SH-SY5Y (cell line): ENCODE measurements at regions not wholly inside any gene's neighbourhood (a gene's known extent, or its start where the extent isn't known, plus 50 kb on each side); places are given as distances from the start of the nearest gene placed in this dataset.

Experiments used
- GATA2 ChIP-seq: IDR thresholded peaks from 2 replicates; pipeline ENCODE4 v1.6.1; 2011; ENCODE audit warnings: mild to moderate bottlenecking, low read depth, low read length
- GATA3 ChIP-seq: IDR thresholded peaks from 2 replicates; pipeline ENCODE4 v1.6.1; 2011; ENCODE audit warnings: low read depth, mild to moderate bottlenecking, low read length, moderate library complexity

DNA sequence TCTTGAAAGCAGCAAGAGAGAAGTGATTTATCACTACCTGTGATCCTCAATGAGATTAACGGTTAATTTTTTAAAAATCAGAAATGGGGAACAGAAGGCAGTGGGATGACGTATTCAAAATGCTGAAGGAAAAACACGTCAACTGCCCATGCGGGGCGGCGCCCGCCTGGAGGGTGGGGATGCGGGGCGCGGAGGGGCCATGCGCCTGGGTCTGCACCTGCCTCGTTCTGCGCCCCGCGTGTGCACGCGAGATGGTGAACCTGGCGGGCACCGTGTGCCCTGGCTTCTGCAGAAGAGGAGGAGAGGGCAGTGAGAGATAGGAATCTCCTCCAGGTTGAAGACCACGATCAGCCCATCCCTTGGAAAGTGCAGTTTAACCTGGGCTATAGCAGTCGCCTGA is 79.3 kb upstream of the ZNF32 start:
- TF ChIP-seq GATA3 = no peak
- no peak for TF ChIP-seq GATA2
